ENCODE measurements at regions not wholly inside any gene's neighbourhood (a gene's known extent, or its start where the extent isn't known, plus 50 kb on each side); places are given as distances from the start of the nearest gene placed in this dataset.

GRCh38 chr6:128672023-128672422, 151.6 kb upstream of the PTPRK start:
- TF ChIP-seq, protein P1, sequence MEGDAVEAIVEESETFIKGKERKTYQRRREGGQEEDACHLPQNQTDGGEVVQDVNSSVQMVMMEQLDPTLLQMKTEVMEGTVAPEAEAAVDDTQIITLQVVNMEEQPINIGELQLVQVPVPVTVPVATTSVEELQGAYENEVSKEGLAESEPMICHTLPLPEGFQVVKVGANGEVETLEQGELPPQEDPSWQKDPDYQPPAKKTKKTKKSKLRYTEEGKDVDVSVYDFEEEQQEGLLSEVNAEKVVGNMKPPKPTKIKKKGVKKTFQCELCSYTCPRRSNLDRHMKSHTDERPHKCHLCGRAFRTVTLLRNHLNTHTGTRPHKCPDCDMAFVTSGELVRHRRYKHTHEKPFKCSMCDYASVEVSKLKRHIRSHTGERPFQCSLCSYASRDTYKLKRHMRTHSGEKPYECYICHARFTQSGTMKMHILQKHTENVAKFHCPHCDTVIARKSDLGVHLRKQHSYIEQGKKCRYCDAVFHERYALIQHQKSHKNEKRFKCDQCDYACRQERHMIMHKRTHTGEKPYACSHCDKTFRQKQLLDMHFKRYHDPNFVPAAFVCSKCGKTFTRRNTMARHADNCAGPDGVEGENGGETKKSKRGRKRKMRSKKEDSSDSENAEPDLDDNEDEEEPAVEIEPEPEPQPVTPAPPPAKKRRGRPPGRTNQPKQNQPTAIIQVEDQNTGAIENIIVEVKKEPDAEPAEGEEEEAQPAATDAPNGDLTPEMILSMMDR (IDR thresholded peaks at IDR 0.05), result no peak
- no peak for TF ChIP-seq POLR2A (IDR thresholded peaks at IDR 0.05)
